ENCODE measurements at regions not wholly inside any gene's neighbourhood (a gene's known extent, or its start where the extent isn't known, plus 50 kb on each side); places are given as distances from the start of the nearest gene placed in this dataset.

- no peak for TF ChIP-seq POLR2A (IDR thresholded peaks at IDR 0.05)
- TF ChIP-seq CTCF (IDR thresholded peaks at IDR 0.05) = no peak
- TF ChIP-seq EP300 (IDR thresholded peaks at IDR 0.05) = no peak
Observed at GRCh38 chr3:164303894-164304293, 774.4 kb downstream of the SI start.
